SK-N-MC (cell line): ENCODE measurements at regions not wholly inside any gene's neighbourhood (a gene's known extent, or its start where the extent isn't known, plus 50 kb on each side); places are given as distances from the start of the nearest gene placed in this dataset.

ENCODE experiments used
- EZH2 ChIP-seq: fragments of 200-600 bp; sonication (generic); IDR thresholded peaks from one replicate; pipeline ENCODE4 v1.6.1; 2017; ENCODE audit warnings: antibody characterized with exemption
- POLR2AphosphoS5 ChIP-seq: IDR thresholded peaks from 2 replicates; pipeline ENCODE4 v1.6.1; 2012; ENCODE audit warnings: mild to moderate bottlenecking, low read depth, low read length, borderline replicate concordance

DNA sequence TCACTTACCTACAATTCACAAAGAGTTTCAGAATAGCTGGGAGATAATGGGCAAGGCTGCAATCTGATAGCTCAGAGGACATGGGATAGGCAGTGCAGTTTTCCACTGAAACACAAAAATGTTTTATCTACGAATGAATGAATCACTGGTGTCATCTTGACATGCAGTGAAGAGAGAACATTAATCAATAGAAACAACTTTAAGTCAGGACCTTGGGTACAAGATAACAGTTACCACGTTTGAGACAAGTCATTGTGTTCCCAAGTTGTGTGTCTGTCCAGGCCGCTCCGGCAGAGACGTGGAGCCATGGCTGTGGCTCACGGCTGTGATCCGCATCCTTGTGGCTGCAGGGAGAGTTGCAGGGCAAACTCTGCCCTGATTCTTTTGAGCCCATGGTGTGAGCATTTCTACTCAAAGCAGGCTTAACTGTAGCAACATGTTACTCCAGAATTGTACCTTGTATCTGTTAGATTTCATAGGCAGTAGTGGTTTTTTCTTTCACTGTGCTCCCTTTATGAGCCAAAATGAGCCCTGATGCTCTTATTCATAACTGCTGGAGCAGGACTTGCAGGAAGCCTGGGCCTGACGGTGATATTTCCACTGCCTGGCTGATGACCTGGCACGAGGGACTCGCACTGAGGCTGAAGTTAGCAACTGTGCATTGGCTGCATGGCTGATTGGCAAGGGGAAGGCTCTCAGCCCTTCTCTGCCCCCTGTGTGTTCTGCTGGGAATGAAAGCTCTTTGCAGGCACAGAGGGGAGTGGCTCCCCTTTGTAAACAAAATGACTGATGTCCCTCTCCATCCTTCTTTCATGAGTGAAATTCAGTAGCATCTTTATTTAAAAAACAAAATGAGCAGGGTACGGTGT, 465.2 kb downstream of the AJAP1 start:
- TF ChIP-seq EZH2 = no peak
- no peak for TF ChIP-seq POLR2AphosphoS5
